ENCODE measurements at regions not wholly inside any gene's neighbourhood (a gene's known extent, or its start where the extent isn't known, plus 50 kb on each side); places are given as distances from the start of the nearest gene placed in this dataset.

GRCh38 chr5:168042284-168043068 lies 249.0 kb upstream of the WWC1 start:
- no peak for TF ChIP-seq BACH2 (CRISPR knock-in tag; IDR thresholded peaks at IDR 0.05; ENCODE audit: borderline replicate concordance)
- no peak for TF ChIP-seq ISL1 (CRISPR knock-in tag; IDR thresholded peaks at IDR 0.05)
- TF ChIP-seq ARNTL (CRISPR knock-in tag; IDR thresholded peaks at IDR 0.05; ENCODE audit: borderline replicate concordance, low read depth) = no peak
- no peak for TF ChIP-seq GLIS3 (CRISPR knock-in tag; IDR thresholded peaks at IDR 0.05)
- no peak for TF ChIP-seq TSHZ2 (CRISPR knock-in tag; IDR thresholded peaks at IDR 0.05)
- no peak for ATAC-seq

GRCh38 chr5:168046163-168046562 lies 245.3 kb upstream of the WWC1 start:
- ATAC-seq = no peak
- TF ChIP-seq PATZ1 (CRISPR knock-in tag; IDR thresholded peaks at IDR 0.05; ENCODE audit: borderline replicate concordance) (no peak), ISL1 (CRISPR knock-in tag; IDR thresholded peaks at IDR 0.05) (no peak), ZC3H10 (CRISPR knock-in tag; IDR thresholded peaks at IDR 0.05) (no peak), TSHZ2 (CRISPR knock-in tag; IDR thresholded peaks at IDR 0.05) (no peak), CSRNP3 (CRISPR knock-in tag; IDR thresholded peaks at IDR 0.05) (no peak), ARNTL (CRISPR knock-in tag; IDR thresholded peaks at IDR 0.05; ENCODE audit: borderline replicate concordance, low read depth) (no peak), ZFP30 (CRISPR knock-in tag; IDR thresholded peaks at IDR 0.05) (no peak), RARB (CRISPR knock-in tag; IDR thresholded peaks at IDR 0.05) (no peak), ZNF8 (CRISPR knock-in tag; IDR thresholded peaks at IDR 0.05) (no peak), POU6F1 (CRISPR knock-in tag; IDR thresholded peaks at IDR 0.05; ENCODE audit: borderline replicate concordance, low read depth) (no peak), BACH2 (CRISPR knock-in tag; IDR thresholded peaks at IDR 0.05; ENCODE audit: borderline replicate concordance) (no peak), PPARA (CRISPR knock-in tag; IDR thresholded peaks at IDR 0.05; ENCODE audit: borderline replicate concordance) (no peak), TCF4 (CRISPR knock-in tag; IDR thresholded peaks at IDR 0.05; ENCODE audit: borderline replicate concordance) (no peak), TOX (CRISPR knock-in tag; IDR thresholded peaks at IDR 0.05; ENCODE audit: borderline replicate concordance) (no peak), ZNF565 (CRISPR knock-in tag; conservative IDR thresholded peaks at IDR 0.05; ENCODE audit: low read depth) (no peak)

GRCh38 chr5:168047043-168047668 lies 244.3 kb upstream of the WWC1 start:
- TF ChIP-seq ZFP30 (CRISPR knock-in tag; IDR thresholded peaks at IDR 0.05) (no peak), ARNTL (CRISPR knock-in tag; IDR thresholded peaks at IDR 0.05; ENCODE audit: borderline replicate concordance, low read depth) (no peak), SNAI2 (CRISPR knock-in tag; IDR thresholded peaks at IDR 0.05) (no peak), ESRRG (CRISPR knock-in tag; IDR thresholded peaks at IDR 0.05) (no peak), CSDC2 (CRISPR knock-in tag; IDR thresholded peaks at IDR 0.05) (no peak)

More at GRCh38 chr5:168047043-168047668, 244.3 kb upstream of the WWC1 start:
- peak; percentile 96 for ATAC-seq

Measured in SK-N-SH treated with all-trans-retinoic acid at 6 μM for 48 hours (cell line).